ENCODE measurements at regions not wholly inside any gene's neighbourhood (a gene's known extent, or its start where the extent isn't known, plus 50 kb on each side); places are given as distances from the start of the nearest gene placed in this dataset.
"Not testable (repeated sequence)": the region's sequence is repeated elsewhere in the genome, so short reads cannot be mapped to it uniquely, and the experiment has no call there.

- DNase-seq = no peak
- intact Hi-C loops (cut with DNase I) = no loop called here
- ATAC-seq = no peak
Observed at GRCh38 chr14:22213120-22213519, 375.9 kb downstream of the DAD1 start.

GRCh38 chr14:22210906-22211305 is 378.1 kb downstream of the DAD1 start:
- DNase-seq (no peak), ATAC-seq (no peak)
- intact Hi-C loops (cut with DNase I) = no loop called here

- DNase-seq = no peak
- intact Hi-C loops (cut with DNase I) = no loop called here
- ATAC-seq = no peak
Observed at GRCh38 chr14:22210026-22210425, 379.0 kb downstream of the DAD1 start.

DNA sequence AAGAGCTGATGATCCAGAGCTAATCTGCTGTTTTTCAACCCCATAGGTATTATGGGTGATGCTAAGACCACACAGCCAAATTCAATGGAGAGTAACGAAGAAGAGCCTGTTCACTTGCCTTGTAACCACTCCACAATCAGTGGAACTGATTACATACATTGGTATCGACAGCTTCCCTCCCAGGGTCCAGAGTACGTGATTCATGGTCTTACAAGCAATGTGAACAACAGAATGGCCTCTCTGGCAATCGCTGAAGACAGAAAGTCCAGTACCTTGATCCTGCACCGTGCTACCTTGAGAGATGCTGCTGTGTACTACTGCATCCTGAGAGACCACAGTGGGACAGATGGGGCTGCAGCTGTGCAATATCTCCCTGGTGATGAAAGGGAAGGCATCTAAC is 386.0 kb downstream of the DAD1 start:
- DNase-seq = no peak
- intact Hi-C loops (cut with DNase I) = no loop called here
- ATAC-seq = no peak

DNA sequence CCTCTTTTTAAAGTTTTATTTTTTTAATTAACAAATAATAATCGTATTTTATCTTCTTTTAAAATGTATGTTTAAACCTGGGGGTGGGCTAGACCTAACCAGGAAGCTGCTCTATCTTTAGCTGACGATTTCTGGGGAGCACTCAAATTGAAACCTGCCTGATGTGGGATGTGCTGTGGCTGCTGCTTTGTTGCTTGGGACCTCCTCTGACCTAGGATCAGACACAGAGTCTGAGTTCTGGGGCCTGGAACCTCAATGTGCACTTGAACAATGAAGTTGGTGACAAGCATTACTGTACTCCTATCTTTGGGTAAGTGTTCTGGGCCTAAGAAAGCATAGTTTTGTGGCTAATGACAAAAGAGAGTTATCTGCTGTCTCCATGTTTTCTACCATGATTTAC is 386.7 kb downstream of the DAD1 start:
- no peak for ATAC-seq
- DNase-seq = no peak
- intact Hi-C loops (cut with DNase I) = no loop called here

DNA sequence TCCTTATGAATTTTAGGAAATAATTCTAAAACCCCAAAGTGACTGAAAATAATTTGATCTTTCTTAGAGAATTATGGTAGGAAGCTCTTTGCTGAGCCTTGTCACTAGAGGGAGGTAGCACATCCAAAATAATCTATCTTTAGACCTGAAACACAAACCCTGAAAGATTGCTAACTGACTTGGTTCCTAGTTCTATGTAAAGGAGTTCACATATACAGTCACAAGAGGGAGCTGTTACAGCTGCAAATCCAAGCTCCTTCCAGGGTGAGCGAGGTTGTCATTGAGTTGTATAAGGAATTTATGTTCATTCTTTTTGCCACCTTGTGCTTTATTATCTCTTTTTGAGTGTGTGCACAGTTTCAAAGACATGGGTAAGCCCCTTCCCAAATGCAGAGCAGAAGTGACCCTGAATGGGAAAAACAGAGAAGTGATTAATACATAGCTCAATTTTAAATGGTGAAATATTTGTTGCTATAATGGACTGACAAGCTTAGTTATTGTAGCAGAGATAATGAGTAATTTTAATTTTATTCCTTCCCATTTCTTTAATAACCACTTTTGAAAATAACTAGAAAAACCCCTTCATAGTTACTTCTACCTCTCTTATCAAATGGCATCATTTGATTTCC is 387.9 kb downstream of the DAD1 start:
- peak; percentile 41 to 59 for ATAC-seq
- intact Hi-C loops (cut with DNase I) = no loop called here
- no peak for DNase-seq

- ATAC-seq; intact Hi-C loops (cut with DNase I); DNase-seq: not testable (repeated sequence)
Observed at GRCh38 chr14:22200131-22200530, 388.9 kb downstream of the DAD1 start.

DNA sequence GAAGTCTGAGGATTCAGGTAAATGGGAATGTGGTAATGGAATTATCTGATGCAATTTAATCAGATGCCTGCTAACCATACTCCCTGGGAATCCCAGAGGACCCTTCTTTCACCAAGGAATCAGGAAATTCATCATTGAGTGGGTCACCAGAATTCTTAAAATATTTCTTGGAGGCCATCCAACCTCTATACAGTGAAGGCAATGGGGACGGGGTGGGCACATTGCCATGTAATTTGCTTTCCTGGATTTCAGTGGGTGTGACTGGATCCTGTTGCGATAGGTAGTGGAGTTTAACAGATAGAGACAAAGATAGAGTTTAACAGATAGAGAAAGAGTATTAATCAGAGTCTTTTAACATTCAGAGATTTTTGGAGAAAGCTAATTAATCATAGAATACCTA is 394.4 kb downstream of the DAD1 start:
- intact Hi-C loops (cut with DNase I) = no loop called here
- DNase-seq (no peak), ATAC-seq (no peak)

DNA sequence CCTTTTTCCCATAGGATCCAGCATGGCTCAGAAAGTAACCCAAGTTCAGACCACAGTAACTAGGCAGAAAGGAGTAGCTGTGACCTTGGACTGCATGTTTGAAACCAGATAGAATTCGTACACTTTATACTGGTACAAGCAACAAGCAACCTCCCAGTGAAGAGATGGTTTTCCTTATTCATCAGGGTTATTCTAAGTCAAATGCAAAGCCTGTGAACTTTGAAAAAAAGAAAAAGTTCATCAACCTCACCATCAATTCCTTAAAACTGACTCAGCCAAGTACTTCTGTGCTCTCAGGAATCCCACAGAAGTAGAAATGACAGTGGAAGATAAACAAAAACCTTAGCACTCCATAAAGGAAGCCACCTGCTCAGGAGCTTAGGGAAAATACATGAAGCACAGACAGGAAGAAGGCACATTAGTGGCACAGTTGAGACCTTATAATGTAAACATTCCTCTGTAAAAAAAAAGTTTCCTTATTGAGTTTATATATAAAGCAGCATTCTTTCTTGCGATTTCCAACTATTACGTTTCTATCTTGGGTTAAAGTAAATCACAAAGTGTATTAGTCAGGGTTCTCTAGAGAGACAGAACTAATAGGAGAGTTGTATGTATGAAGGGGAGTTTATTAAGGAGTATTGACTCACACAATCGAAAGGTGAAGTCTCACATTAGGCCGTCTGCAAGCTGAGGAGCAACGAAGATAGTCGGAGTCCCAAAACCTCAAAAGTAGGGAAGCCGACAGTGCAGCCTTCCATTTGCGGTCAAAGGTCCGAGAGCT is 398.4 kb downstream of the DAD1 start:
- intact Hi-C loops (cut with DNase I) = no loop called here
- ATAC-seq (no peak), DNase-seq (no peak)

DNA sequence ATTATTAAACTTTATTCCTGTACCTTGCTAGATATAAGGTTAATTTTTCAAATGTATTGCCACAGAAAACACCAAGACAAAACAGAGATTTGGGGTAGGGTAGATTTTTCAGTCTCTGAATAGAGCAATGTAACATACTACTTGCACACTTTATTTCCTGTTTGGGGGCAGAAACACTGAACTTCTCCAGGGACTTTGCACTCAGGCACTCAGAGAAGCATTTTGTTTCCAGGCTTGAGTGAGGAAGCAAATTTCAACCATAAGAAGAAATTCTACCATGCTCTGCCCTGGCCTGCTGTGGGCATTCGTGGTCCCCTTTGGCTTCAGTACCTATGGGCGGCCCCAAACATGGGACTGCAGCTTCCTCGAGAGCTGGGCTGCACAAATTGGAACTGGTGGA is 399.1 kb downstream of the DAD1 start:
- DNase-seq (no peak), ATAC-seq (no peak)
- intact Hi-C loops (cut with DNase I) = no loop called here

DNA sequence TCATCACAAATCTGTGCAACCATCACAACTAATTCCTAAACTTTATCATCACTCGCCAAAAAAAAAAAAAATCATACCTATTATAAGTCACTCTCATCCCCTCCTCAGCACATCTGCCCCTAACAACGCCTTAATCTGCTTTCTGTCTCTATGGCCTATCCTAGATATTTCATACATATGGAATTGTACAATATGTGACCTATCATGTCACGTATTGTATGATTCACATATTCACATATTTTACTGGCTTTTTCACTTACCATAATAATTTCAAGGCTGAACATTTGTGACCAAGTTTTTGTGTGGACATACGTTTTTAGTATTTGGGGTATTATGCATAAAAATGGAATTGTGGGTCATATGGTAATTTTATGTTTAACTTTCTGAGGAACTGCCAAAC is 400.7 kb downstream of the DAD1 start:
- ATAC-seq (no peak), DNase-seq (no peak)
- intact Hi-C loops (cut with DNase I) = no loop called here

DNA sequence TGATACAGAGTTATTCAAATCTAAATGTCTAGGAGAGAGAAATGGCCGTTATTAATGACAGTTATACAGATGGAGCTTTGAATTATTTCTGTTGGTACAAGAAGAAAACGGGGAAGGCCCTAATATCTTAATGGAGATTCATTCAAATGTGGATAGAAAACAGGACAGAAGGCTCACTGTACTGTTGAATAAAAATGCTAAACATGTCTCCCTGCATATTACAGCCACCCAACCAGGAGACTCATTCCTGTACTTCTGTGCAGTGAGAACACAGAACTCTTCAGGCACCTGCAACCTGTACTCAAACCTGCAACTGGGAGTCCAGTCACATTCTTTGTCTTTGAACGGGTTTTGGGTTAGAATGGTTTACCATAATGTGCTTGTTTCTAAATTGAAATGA is 403.2 kb downstream of the DAD1 start:
- no peak for ATAC-seq
- no peak for DNase-seq
- intact Hi-C loops (cut with DNase I) = no loop called here

- intact Hi-C loops (cut with DNase I) = no loop called here
- no peak for ATAC-seq
Observed at GRCh38 chr14:22185191-22185590, 403.8 kb downstream of the DAD1 start.

DNA sequence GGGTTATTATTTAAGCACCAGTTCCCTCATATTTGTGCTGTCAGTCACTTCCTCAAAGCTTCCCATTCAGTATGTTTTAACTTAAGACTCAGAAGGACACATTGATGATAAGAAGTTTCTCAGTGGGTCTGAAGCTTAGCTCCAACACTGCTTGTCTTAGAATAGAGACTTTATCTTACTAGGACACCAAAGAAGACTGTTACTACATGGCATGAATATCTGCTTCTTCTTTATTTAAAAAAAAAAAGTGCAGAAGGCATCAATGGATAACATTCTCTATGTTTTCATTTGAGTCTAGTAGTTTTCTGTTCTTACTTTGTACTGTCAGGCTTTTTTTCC is 404.2 kb downstream of the DAD1 start:
- DNase-seq (no peak), ATAC-seq (peak in 1 of 2 donors; percentile 32)
- intact Hi-C loops (cut with DNase I) = no loop called here

More at GRCh38 chr14:22185191-22185590, 403.8 kb downstream of the DAD1 start:
- no peak for DNase-seq

GRCh38 chr14:22184157-22184829 is 404.7 kb downstream of the DAD1 start:
- DNase-seq (no peak), ATAC-seq (peak in 1 of 2 donors; percentile 56)
- intact Hi-C loops (cut with DNase I) = no loop called here

- DNase-seq = no peak
- no peak for ATAC-seq
- intact Hi-C loops (cut with DNase I) = no loop called here
Observed at GRCh38 chr14:22180045-22180444, 409.0 kb downstream of the DAD1 start.

DNA sequence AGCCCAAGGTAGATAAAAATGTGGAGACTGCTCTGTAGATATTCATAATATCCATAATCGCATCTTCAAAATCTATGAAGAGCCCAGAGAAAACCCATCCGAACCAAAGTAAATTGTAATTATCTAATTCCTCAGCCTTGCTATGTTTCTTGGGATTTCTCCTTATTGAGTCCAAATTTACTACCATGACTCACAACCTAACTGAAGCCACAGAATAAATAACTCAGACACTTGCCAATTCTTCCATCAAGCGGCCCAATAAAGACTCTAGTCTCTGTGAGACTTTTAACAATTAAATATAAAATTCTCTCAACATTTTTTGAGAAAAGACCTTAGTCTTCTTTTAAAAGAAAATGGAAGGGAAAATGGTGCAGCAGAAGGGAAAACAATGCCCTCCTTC is 409.8 kb downstream of the DAD1 start:
- no peak for DNase-seq
- ATAC-seq = peak in 1 of 2 donors; percentile 58
- intact Hi-C loops (cut with DNase I) = no loop called here

- peak; percentile 71 to 82 for ATAC-seq
- DNase-seq = no peak
- intact Hi-C loops (cut with DNase I) = no loop called here
Observed at GRCh38 chr14:22178333-22178839, 410.6 kb downstream of the DAD1 start.

GRCh38 chr14:22177870-22178269 is 411.2 kb downstream of the DAD1 start:
- ATAC-seq (peak in 1 of 2 donors; percentile 32), DNase-seq (no peak)
- intact Hi-C loops (cut with DNase I) = no loop called here

DNA sequence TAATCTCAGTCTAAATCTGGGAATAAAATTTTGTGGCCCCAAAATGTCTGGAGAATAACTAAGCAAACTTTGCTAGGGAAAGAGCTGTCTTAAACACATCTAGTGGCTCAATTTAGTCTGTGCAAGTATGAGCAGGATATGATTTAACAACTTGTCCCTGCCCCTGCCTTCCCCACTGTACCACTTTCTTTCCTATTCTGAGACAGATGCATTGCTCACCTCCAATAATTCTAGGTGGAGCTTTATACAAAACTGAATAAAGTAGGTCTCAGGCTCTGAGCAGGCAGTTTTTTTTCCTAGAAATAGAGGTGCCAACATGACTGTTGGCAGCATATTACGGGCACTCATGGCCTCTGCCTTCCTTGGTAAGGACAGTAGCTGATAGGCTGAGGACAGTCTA is 412.1 kb downstream of the DAD1 start:
- DNase-seq (no peak), ATAC-seq (no peak)
- intact Hi-C loops (cut with DNase I) = no loop called here

GRCh38 chr14:22175278-22175558 is 413.8 kb downstream of the DAD1 start:
- DNase-seq; intact Hi-C loops (cut with DNase I); ATAC-seq: not testable (repeated sequence)
